GM06990 (cell line): ENCODE measurements at regions not wholly inside any gene's neighbourhood (a gene's known extent, or its start where the extent isn't known, plus 50 kb on each side); places are given as distances from the start of the nearest gene placed in this dataset.

Source experiments
- DNase-seq: peaks from one replicate; pipeline ENCODE4 v3.0.0-alpha.2; 2011; ENCODE audit not compliant: insufficient read length; ENCODE audit errors: extremely low read depth
- H3K27me3 ChIP-seq: replicated peaks from 2 replicates; pipeline ENCODE4 v1.6.0; 2011; ENCODE audit warnings: low read length; ENCODE audit not compliant: control insufficient read depth, insufficient read depth
- H3K36me3 ChIP-seq: 2 replicates; pipeline ENCODE4 v1.5.1; 2011; ENCODE audit warnings: low read length; ENCODE audit not compliant: control insufficient read depth, insufficient read depth
- H3K4me3 ChIP-seq: replicated peaks from 2 replicates; pipeline ENCODE4 v1.5.1; 2011; ENCODE audit warnings: low read depth, mild to moderate bottlenecking, control low read depth, low read length
- TF ChIP-seq, protein P1 (sequence below): IDR thresholded peaks from 2 replicates; pipeline ENCODE4 v1.5.1; 2011; ENCODE audit warnings: low read length, control low read depth, mild to moderate bottlenecking, inconsistent platforms; ENCODE audit not compliant: insufficient read depth, poor library complexity, severe bottlenecking

DNA sequence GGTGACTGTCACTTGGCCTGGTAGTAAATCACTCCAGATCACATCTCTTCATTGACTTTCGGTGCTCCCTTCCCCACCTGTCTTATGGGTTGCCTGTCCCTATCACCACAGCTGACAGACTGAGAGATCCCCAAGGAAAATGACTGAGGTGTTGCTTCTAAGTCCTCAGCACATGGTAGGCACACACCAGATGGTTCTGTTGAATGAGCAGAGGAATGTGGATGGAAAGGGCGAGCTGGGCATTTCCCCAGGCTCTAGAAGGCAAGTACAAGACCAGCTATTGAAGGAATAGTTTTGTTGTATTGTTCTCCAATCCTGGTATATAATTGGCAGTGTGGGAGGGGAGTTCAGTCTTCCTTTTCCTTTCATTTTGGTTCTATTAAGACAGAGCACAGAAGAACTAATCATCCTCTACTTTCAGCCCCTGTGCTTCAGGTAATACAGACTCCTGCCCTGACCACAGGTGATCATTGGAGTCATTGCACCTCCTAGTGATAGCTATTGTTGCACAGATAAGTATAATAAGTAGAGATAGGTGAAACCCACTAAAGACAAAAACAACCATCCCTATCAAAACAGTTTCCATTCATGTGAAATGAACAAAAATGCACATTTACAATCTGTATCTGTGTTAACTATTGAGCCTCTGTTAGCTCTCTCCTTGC is 158.6 kb downstream of the TRAM1L1 start:
- no peaks in the 10 kb centered on the region for H3K27me3 ChIP-seq
- DNase-seq = no peak
- no peaks in the 10 kb centered on the region for H3K36me3 ChIP-seq
- TF ChIP-seq, protein P1, sequence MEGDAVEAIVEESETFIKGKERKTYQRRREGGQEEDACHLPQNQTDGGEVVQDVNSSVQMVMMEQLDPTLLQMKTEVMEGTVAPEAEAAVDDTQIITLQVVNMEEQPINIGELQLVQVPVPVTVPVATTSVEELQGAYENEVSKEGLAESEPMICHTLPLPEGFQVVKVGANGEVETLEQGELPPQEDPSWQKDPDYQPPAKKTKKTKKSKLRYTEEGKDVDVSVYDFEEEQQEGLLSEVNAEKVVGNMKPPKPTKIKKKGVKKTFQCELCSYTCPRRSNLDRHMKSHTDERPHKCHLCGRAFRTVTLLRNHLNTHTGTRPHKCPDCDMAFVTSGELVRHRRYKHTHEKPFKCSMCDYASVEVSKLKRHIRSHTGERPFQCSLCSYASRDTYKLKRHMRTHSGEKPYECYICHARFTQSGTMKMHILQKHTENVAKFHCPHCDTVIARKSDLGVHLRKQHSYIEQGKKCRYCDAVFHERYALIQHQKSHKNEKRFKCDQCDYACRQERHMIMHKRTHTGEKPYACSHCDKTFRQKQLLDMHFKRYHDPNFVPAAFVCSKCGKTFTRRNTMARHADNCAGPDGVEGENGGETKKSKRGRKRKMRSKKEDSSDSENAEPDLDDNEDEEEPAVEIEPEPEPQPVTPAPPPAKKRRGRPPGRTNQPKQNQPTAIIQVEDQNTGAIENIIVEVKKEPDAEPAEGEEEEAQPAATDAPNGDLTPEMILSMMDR = no peak
- H3K4me3 ChIP-seq = no peak overlapping the region

DNA sequence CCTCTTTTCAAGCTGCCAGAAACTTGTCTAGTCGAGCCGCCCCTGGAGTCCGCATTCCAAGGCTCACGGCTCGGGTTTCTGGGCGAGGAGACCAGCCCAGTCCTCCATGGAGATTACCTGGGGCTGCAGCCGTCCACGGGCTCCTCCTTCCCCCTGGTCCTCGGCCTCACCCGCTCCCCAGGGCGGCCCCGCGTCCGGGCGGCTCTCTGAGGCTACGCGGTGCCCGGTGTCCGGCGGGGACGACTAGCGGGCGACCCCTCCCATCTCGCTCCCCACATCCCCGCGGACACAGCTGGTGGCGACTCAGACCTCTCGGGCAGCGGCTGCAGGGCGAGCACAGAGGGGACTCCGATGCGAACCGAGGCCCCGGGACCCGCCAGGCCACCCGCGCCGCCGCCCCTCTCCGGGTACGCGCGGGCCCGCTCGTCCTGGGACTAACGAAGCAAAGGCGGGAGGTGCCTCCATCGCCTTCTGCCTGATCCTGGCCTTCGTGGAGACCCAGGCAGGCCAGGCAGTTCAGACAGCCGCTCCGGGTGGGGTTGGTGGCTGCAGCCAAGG is 159.4 kb downstream of the TRAM1L1 start:
- DNase-seq = no peak
- H3K4me3 ChIP-seq = no peak overlapping the region
- no peaks in the 10 kb centered on the region for H3K27me3 ChIP-seq
- H3K36me3 ChIP-seq = no peaks in the 10 kb centered on the region
- TF ChIP-seq, protein P1 = no peak

DNA sequence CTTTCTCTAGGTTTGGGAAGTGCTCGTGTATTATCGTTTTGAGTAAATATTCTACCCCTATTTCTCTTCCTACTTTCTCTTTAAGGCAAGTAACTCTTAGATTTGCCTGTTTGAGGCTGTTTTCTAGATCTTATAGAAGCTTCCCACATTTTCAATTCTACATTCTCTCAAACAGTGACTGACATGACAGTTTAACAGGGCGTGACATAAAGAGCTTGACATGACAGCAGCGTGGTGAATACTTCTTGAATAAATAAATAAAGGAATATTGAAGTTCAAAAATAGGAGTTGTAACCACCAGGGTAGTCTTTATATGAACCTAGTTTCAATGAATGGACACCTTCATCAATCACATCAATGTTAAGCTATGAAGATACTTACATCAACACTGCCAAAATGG is 162.0 kb downstream of the TRAM1L1 start:
- Histone ChIP-seq H3K27me3 (no peaks in the 10 kb centered on the region), H3K36me3 (no peaks in the 10 kb centered on the region), H3K4me3 (no peak overlapping the region)
- TF ChIP-seq, protein P1 = no peak
- no peak for DNase-seq

DNA sequence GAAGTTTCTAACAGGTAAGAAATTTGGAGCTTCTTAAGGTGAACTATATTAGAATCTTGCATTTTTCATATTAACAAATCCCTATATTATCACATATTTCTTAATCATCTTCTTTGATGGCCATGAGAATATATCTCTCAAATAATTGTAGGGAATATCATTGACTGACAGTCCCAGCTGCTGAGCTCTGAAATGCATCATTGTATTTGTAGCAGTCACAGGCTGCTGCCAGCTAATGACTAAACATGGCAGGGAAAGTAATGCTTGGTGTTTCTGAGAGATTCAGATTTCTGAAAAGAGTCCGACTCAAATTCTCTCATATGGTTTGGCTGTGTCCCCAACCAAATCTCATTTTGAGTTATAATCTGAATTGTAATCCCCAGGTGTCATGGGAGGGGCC is 171.9 kb downstream of the TRAM1L1 start:
- Histone ChIP-seq H3K36me3 (no peaks in the 10 kb centered on the region), H3K4me3 (no peak overlapping the region), H3K27me3 (no peaks in the 10 kb centered on the region)
- TF ChIP-seq, protein P1 = no peak
- no peak for DNase-seq

DNA sequence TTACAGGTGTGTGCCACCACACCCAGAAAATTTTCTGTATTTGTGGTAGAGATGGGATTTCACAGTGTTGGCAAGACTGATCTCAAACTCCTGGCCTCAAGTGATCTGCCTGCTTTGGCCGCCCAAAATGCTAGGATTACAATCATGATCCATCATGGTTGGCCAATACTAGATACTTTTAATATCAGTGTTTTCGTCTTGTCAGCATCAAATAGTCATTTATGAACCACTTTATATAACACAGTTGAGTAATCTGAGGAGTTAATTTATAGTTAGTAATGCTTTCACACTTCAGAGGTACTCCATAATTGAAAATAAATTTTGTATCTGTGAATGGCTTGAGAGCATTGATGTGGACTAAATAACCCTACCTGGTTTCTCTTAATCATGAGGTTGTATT is 178.6 kb downstream of the TRAM1L1 start:
- TF ChIP-seq, protein P1 = no peak
- no peak for DNase-seq
- Histone ChIP-seq H3K36me3 (no peaks in the 10 kb centered on the region), H3K27me3 (no peaks in the 10 kb centered on the region), H3K4me3 (no peak overlapping the region)
